Upper lobe of left lung (tissue), 6 donors: ENCODE measurements at regions not wholly inside any gene's neighbourhood (a gene's known extent, or its start where the extent isn't known, plus 50 kb on each side); places are given as distances from the start of the nearest gene placed in this dataset.

Source experiments
- ATAC-seq, 2 donors: fragments of 200-7000 bp; cut with Tn5 transposase; one replicate each; pipeline ENCODE4 v1.9.1; 2022; ENCODE audit warnings: mild to moderate bottlenecking in 2 of 2, moderate library complexity in 2 of 2; ENCODE audit not compliant: low FRiP score in 2 of 2
- DNase-seq, 2 donors: peaks; one replicate each; pipeline ENCODE4 v3.0.0-alpha.2; 2019 to 2020
- H3K27ac ChIP-seq, 4 donors: fragments of 200-600 bp; sonication (generic); one replicate each; pipeline ENCODE4 v1.5.1; 2016 to 2019
- H3K27me3 ChIP-seq, 4 donors: fragments of 200-600 bp; sonication (generic); one replicate each; pipeline ENCODE4 v1.5.1; 2017 to 2019
- H3K36me3 ChIP-seq, 4 donors: fragments of 200-600 bp; sonication (generic); one replicate each; pipeline ENCODE4 v1.5.1; 2016 to 2019
- H3K4me1 ChIP-seq, 4 donors: fragments of 200-600 bp; sonication (generic); one replicate each; pipeline ENCODE4 v1.5.1; 2018 to 2019
- H3K4me3 ChIP-seq, 4 donors: fragments of 200-600 bp; sonication (generic); one replicate each; pipeline ENCODE4 v1.5.1; 2017 to 2019; ENCODE audit warnings: mild to moderate bottlenecking in 2 of 4, moderate library complexity in 1 of 4
- H3K9me3 ChIP-seq, 4 donors: fragments of 200-600 bp; sonication (generic); one replicate each; pipeline ENCODE4 v1.5.1; 2018 to 2019
- EP300 ChIP-seq, 4 donors: sonication (generic); formaldehyde crosslinking; IDR thresholded peaks; one replicate each; pipeline ENCODE4 v1.5.1; 2017; ENCODE audit warnings: antibody characterized with exemption in 4 of 4, control low read depth in 2 of 4
- POLR2A ChIP-seq, 4 donors: fragments of 450-650 bp; IDR thresholded peaks; one replicate each; pipeline ENCODE4 v1.5.1; 2016 to 2017; ENCODE audit warnings: antibody characterized with exemption in 4 of 4, mild to moderate bottlenecking in 2 of 4
- POLR2AphosphoS5 ChIP-seq, 2 donors: sonication (generic); formaldehyde crosslinking; IDR thresholded peaks; one replicate each; pipeline ENCODE4 v1.5.1; 2017; ENCODE audit warnings: antibody characterized with exemption in 2 of 2
- WGBS, 2 donors: methylation state at CpG; one replicate each; pipeline ENCODE4 v1.1.5; 2017 to 2018; 5-methylcytosine and 5-hydroxymethylcytosine counted together
- TF ChIP-seq, protein P1 (sequence below), 6 experiments: fragments of 450-650 bp in 4 of 6; fragments of 200-600 bp in 2 of 6; sonication (generic) in 2 of 6; IDR thresholded peaks; one replicate each; pipeline ENCODE4 v1.5.1; 2016 to 2019; ENCODE audit warnings: antibody characterized with exemption in 6 of 6
- donor health status: DM: no; HTN: no; CAD: no; lungs with moderate emphysema.
- donor health status: DM: no; HTN: yes; CAD: no; lungs with severe emphysema.

- Histone ChIP-seq H3K36me3 (no peaks in the 10 kb centered on the region), H3K9me3 (peaks cover 0 to 7% (median 0%) of the 10 kb centered on the region in 4 donors), H3K4me3 (no peak overlapping the region), H3K4me1 (peaks cover 0 to 10% (median 3%) of the 10 kb centered on the region in 4 donors), H3K27ac (peak overlapping the region in 2 of 4 donors; percentile 4 to 18), H3K27me3 (no peaks in the 10 kb centered on the region)
- DNase-seq: no peak
- ATAC-seq: peak in 1 of 2 donors; percentile 23
- WGBS, 2 donors: 56 to 63% methylated on average over 7 to 8 of the region's 8 CpGs
- no peak for TF ChIP-seq POLR2AphosphoS5 (IDR thresholded peaks at IDR 0.05)
- TF ChIP-seq EP300 (IDR thresholded peaks at IDR 0.05): no peak
- no peak for TF ChIP-seq POLR2A (IDR thresholded peaks at IDR 0.05)
- TF ChIP-seq, protein P1, sequence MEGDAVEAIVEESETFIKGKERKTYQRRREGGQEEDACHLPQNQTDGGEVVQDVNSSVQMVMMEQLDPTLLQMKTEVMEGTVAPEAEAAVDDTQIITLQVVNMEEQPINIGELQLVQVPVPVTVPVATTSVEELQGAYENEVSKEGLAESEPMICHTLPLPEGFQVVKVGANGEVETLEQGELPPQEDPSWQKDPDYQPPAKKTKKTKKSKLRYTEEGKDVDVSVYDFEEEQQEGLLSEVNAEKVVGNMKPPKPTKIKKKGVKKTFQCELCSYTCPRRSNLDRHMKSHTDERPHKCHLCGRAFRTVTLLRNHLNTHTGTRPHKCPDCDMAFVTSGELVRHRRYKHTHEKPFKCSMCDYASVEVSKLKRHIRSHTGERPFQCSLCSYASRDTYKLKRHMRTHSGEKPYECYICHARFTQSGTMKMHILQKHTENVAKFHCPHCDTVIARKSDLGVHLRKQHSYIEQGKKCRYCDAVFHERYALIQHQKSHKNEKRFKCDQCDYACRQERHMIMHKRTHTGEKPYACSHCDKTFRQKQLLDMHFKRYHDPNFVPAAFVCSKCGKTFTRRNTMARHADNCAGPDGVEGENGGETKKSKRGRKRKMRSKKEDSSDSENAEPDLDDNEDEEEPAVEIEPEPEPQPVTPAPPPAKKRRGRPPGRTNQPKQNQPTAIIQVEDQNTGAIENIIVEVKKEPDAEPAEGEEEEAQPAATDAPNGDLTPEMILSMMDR (IDR thresholded peaks at IDR 0.05): no peak
These were observed 384.7 kb upstream of the NRP1 start for GRCh38 chr10:33719005-33719703.

GRCh38 chr10:33716501-33717267, 382.2 kb upstream of the NRP1 start:
- H3K4me1 ChIP-seq: peaks cover 0 to 7% (median 3%) of the 10 kb centered on the region in 4 donors
- H3K36me3 ChIP-seq: no peaks in the 10 kb centered on the region
- peaks cover 0 to 7% (median 0%) of the 10 kb centered on the region in 4 donors for H3K9me3 ChIP-seq
- DNase-seq: no peak
- no peaks in the 10 kb centered on the region for H3K27me3 ChIP-seq
- 69 to 76% methylated on average over 2 of the region's 2 CpGs for WGBS, 2 donors
- H3K27ac ChIP-seq: no peak overlapping the region
- no peak overlapping the region for H3K4me3 ChIP-seq
- no peak for ATAC-seq
- TF ChIP-seq POLR2A (IDR thresholded peaks at IDR 0.05) (no peak), POLR2AphosphoS5 (IDR thresholded peaks at IDR 0.05) (no peak)
- TF ChIP-seq, protein P1 (IDR thresholded peaks at IDR 0.05): no peak

- ATAC-seq (no peak), DNase-seq (peak in 1 of 2 donors; percentile 50)
- Histone ChIP-seq H3K4me3 (no peak overlapping the region), H3K9me3 (peaks cover 0 to 7% (median 0%) of the 10 kb centered on the region in 4 donors), H3K27me3 (no peaks in the 10 kb centered on the region), H3K27ac (peak overlapping the region in 1 of 4 donors; percentile 43), H3K4me1 (peaks cover 0 to 7% (median 2%) of the 10 kb centered on the region in 4 donors), H3K36me3 (no peaks in the 10 kb centered on the region)
- WGBS, 2 donors: 65 to 67% methylated on average over 11 to 16 of the region's 16 CpGs
- TF ChIP-seq, protein P1 (IDR thresholded peaks at IDR 0.05): no peak
These were observed 381.0 kb upstream of the NRP1 start for GRCh38 chr10:33715303-33715975.

GRCh38 chr10:33712825-33713224, 378.4 kb upstream of the NRP1 start:
- Histone ChIP-seq H3K4me3 (no peak overlapping the region), H3K27me3 (no peaks in the 10 kb centered on the region), H3K9me3 (no peaks in the 10 kb centered on the region), H3K27ac (no peak overlapping the region), H3K4me1 (peaks cover 0 to 3% (median 0%) of the 10 kb centered on the region in 4 donors), H3K36me3 (no peaks in the 10 kb centered on the region)
- 91% methylated on average over 4 to 7 of the region's 7 CpGs for WGBS, 2 donors
- ATAC-seq (no peak), DNase-seq (no peak)
- no peak for TF ChIP-seq POLR2A (IDR thresholded peaks at IDR 0.05)
- TF ChIP-seq EP300 (IDR thresholded peaks at IDR 0.05): no peak
- TF ChIP-seq, protein P1 (IDR thresholded peaks at IDR 0.05): no peak
- no peak for TF ChIP-seq POLR2AphosphoS5 (IDR thresholded peaks at IDR 0.05)
